SU-DHL-6 (cell line): ENCODE measurements at regions not wholly inside any gene's neighbourhood (a gene's known extent, or its start where the extent isn't known, plus 50 kb on each side); places are given as distances from the start of the nearest gene placed in this dataset.

ENCODE experiments used
- H2AFZ ChIP-seq: fragments of 200-600 bp; sonication (generic); 2 replicates; pipeline ENCODE4 v1.6.1; 2014; ENCODE audit warnings: low read depth, mild to moderate bottlenecking, moderate library complexity, mixed read lengths, antibody characterized with exemption, low read length; ENCODE audit not compliant: severe bottlenecking
- H3F3A ChIP-seq: fragments of 200-600 bp; shearing (Covaris generic); 2 replicates; pipeline ENCODE4 v1.6.0; 2016; ENCODE audit warnings: antibody characterized with exemption, mild to moderate bottlenecking; ENCODE audit not compliant: insufficient read depth
- H3K27ac ChIP-seq: fragments of 200-600 bp; sonication (generic); 2 replicates; pipeline ENCODE4 v1.5.1; 2016; ENCODE audit warnings: low read depth, mild to moderate bottlenecking, low read length, moderate library complexity, mixed read lengths
- H3K27me3 ChIP-seq: fragments of 200-600 bp; sonication (generic), shearing (Covaris generic); 2 replicates; pipeline ENCODE4 v1.6.0; 2014; ENCODE audit warnings: mild to moderate bottlenecking, low read length
- H3K36me3 ChIP-seq: fragments of 200-600 bp; sonication (generic); 2 replicates; pipeline ENCODE4 v1.6.1; 2014; ENCODE audit warnings: mild to moderate bottlenecking, low read length, mixed read lengths
- H3K4me2 ChIP-seq: fragments of 300-600, 200-600 bp; shearing (Covaris generic), sonication (generic); 2 replicates; pipeline ENCODE4 v1.6.0; 2014; ENCODE audit warnings: low read length, low read depth, mild to moderate bottlenecking; ENCODE audit not compliant: poor library complexity, severe bottlenecking
- H3K4me3 ChIP-seq: fragments of 200-600 bp; sonication (generic); 2 replicates; pipeline ENCODE4 v1.5.1; 2014; ENCODE audit warnings: antibody characterized with exemption, low read length, mild to moderate bottlenecking, mixed read lengths; ENCODE audit not compliant: insufficient read depth, poor library complexity, severe bottlenecking
- H3K79me2 ChIP-seq: fragments of 200-600 bp; sonication (generic); 2 replicates; pipeline ENCODE4 v1.6.1; 2014; ENCODE audit warnings: mild to moderate bottlenecking, low read length, moderate library complexity; ENCODE audit not compliant: insufficient read depth
- H3K9ac ChIP-seq: fragments of 200-600 bp; sonication (generic); 2 replicates; pipeline ENCODE4 v1.7.0; 2014; ENCODE audit warnings: mild to moderate bottlenecking, low read length
- H3K9me2 ChIP-seq: fragments of 200-600 bp; sonication (generic); replicated peaks from 2 replicates; pipeline ENCODE4 v1.6.1; 2014; ENCODE audit warnings: low read length; ENCODE audit not compliant: insufficient read depth
- H3K9me3 ChIP-seq: fragments of 200-600 bp; sonication (generic); 2 replicates; pipeline ENCODE4 v1.6.1; 2014; ENCODE audit warnings: low read length, mixed read lengths; ENCODE audit not compliant: insufficient read depth
- H4K20me1 ChIP-seq: fragments of 200-600 bp; sonication (generic); 2 replicates; pipeline ENCODE4 v1.6.1; 2014; ENCODE audit warnings: low read depth, mild to moderate bottlenecking, antibody characterized with exemption, low read length, moderate library complexity, mixed read lengths
- CTCF ChIP-seq: fragments of 200-600 bp; sonication (generic); IDR thresholded peaks from one replicate; pipeline ENCODE4 v1.5.1; 2017; ENCODE audit warnings: antibody characterized with exemption, mild to moderate bottlenecking, low read length, moderate library complexity; ENCODE audit not compliant: insufficient read depth, poor library complexity, severe bottlenecking
- EZH2phosphoT487 ChIP-seq: fragments of 200-600 bp; sonication (generic), shearing (Covaris generic); conservative IDR thresholded peaks from 2 replicates; pipeline ENCODE4 v1.6.1; 2018; ENCODE audit warnings: mild to moderate bottlenecking, antibody characterized with exemption, low read length, moderate library complexity, mixed read lengths

- no peak overlapping the region for H3K4me2 ChIP-seq
- H3K4me3 ChIP-seq, result no peak overlapping the region
- H3K36me3 ChIP-seq, result no peaks in the 10 kb centered on the region
- no peak overlapping the region for H3K27ac ChIP-seq
- H2AFZ ChIP-seq, result no peak overlapping the region
- no peaks in the 10 kb centered on the region for H4K20me1 ChIP-seq
- no peak overlapping the region for H3K9ac ChIP-seq
- H3K79me2 ChIP-seq, result no peaks in the 10 kb centered on the region
- H3K27me3 ChIP-seq, result no peaks in the 10 kb centered on the region
- no peak for TF ChIP-seq CTCF
- TF ChIP-seq EZH2phosphoT487, result no peak
- no peaks in the 10 kb centered on the region for H3K9me2 ChIP-seq
- no peaks in the 10 kb centered on the region for H3F3A ChIP-seq
- no peaks in the 10 kb centered on the region for H3K9me3 ChIP-seq
Measured at GRCh38 chr2:15776629-15776919, 163.8 kb upstream of the MYCN start.

GRCh38 chr2:15776992-15777702, 163.2 kb upstream of the MYCN start:
- Histone ChIP-seq H3K27ac (no peak overlapping the region), H3F3A (no peaks in the 10 kb centered on the region), H3K79me2 (no peaks in the 10 kb centered on the region), H4K20me1 (no peaks in the 10 kb centered on the region), H3K27me3 (no peaks in the 10 kb centered on the region), H3K9me2 (no peaks in the 10 kb centered on the region), H3K36me3 (no peaks in the 10 kb centered on the region), H3K4me3 (no peak overlapping the region), H2AFZ (no peak overlapping the region), H3K9me3 (no peaks in the 10 kb centered on the region), H3K4me2 (no peak overlapping the region), H3K9ac (no peak overlapping the region)
- TF ChIP-seq EZH2phosphoT487 (no peak), CTCF (no peak)

- Histone ChIP-seq H3K79me2 (no peaks in the 10 kb centered on the region), H3K4me3 (no peak overlapping the region), H3K27me3 (no peaks in the 10 kb centered on the region), H3K27ac (no peak overlapping the region), H4K20me1 (no peaks in the 10 kb centered on the region), H3K9ac (no peak overlapping the region), H3K36me3 (no peaks in the 10 kb centered on the region), H3K4me2 (no peak overlapping the region), H3K9me2 (no peaks in the 10 kb centered on the region), H2AFZ (no peak overlapping the region), H3F3A (no peaks in the 10 kb centered on the region), H3K9me3 (no peaks in the 10 kb centered on the region)
- TF ChIP-seq CTCF (no peak), EZH2phosphoT487 (no peak)
Measured at GRCh38 chr2:15777795-15778371, 162.5 kb upstream of the MYCN start.
